ENCODE measurements at regions not wholly inside any gene's neighbourhood (a gene's known extent, or its start where the extent isn't known, plus 50 kb on each side); places are given as distances from the start of the nearest gene placed in this dataset.
"Not testable (repeated sequence)": the region's sequence is repeated elsewhere in the genome, so short reads cannot be mapped to it uniquely, and the experiment has no call there.

- Histone ChIP-seq H3K27ac (ENCODE audit: low read length) (no peak overlapping the region), H3K9me3 (ENCODE audit: control insufficient read depth, low read depth, low read length) (no peaks in the 10 kb centered on the region), H3K4me1 (ENCODE audit: control insufficient read depth, insufficient read depth, low read length) (no peaks in the 10 kb centered on the region), H3K27me3 (ENCODE audit: control insufficient read depth, insufficient read depth, low read length) (no peaks in the 10 kb centered on the region), H3K36me3 (ENCODE audit: control insufficient read depth, insufficient read depth, low read length) (no peaks in the 10 kb centered on the region), H3K4me3 (ENCODE audit: low read length) (no peak overlapping the region)
- no peak for DNase-seq
- WGBS (ENCODE audit: insufficient coverage, low lambda C conversion rate) = no CpG with 5 or more reads among the region's 1 CpG
Measured at GRCh38 chr10:33087922-33088321, 129.9 kb upstream of the ITGB1 start.

DNA sequence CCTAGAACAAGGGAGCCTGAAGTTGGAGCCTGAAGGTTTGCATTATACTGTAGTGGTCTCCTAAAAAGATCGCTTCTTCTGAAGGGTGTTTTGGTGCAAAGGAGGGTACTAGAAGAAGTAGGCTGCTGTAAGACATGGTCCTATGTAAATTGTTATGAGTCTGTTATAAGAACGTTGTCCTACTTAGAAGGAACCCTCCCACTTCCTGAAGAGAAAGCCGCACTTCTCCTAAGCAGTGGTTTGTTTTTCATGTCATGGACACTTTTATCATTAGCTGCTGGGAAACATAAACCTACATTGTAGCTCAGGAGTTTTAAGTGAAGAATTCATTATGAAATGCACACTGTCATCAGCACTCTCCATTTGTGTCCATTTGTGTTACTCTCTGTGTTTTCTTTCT lies 129.1 kb upstream of the ITGB1 start:
- no CpG with 5 or more reads among the region's 3 CpGs for WGBS (ENCODE audit: insufficient coverage, low lambda C conversion rate)
- no peaks in the 10 kb centered on the region for H3K9me3 ChIP-seq (ENCODE audit: control insufficient read depth, low read depth, low read length)
- H3K4me1 ChIP-seq (ENCODE audit: control insufficient read depth, insufficient read depth, low read length) = no peaks in the 10 kb centered on the region

GRCh38 chr10:33086100-33086499 lies 128.1 kb upstream of the ITGB1 start:
- Histone ChIP-seq H3K9me3 (ENCODE audit: control insufficient read depth, low read depth, low read length) (no peaks in the 10 kb centered on the region), H3K4me1 (ENCODE audit: control insufficient read depth, insufficient read depth, low read length) (no peaks in the 10 kb centered on the region), H3K4me3 (ENCODE audit: low read length) (no peak overlapping the region), H3K36me3 (ENCODE audit: control insufficient read depth, insufficient read depth, low read length) (no peaks in the 10 kb centered on the region), H3K27ac (ENCODE audit: low read length) (no peak overlapping the region), H3K27me3 (ENCODE audit: control insufficient read depth, insufficient read depth, low read length) (no peaks in the 10 kb centered on the region)
- no CpG with 5 or more reads among the region's 5 CpGs for WGBS (ENCODE audit: insufficient coverage, low lambda C conversion rate)
- no peak for DNase-seq

More for the DNA sequence above, 129.1 kb upstream of the ITGB1 start:
- Histone ChIP-seq H3K4me3 (ENCODE audit: low read length) (no peak overlapping the region), H3K36me3 (ENCODE audit: control insufficient read depth, insufficient read depth, low read length) (no peaks in the 10 kb centered on the region), H3K27ac (ENCODE audit: low read length) (no peak overlapping the region), H3K27me3 (ENCODE audit: control insufficient read depth, insufficient read depth, low read length) (no peaks in the 10 kb centered on the region)
- no peak for DNase-seq

GRCh38 chr10:33085313-33085833 lies 127.3 kb upstream of the ITGB1 start:
- H3K27me3 ChIP-seq (ENCODE audit: control insufficient read depth, insufficient read depth, low read length) = no peaks in the 10 kb centered on the region
- H3K9me3 ChIP-seq (ENCODE audit: control insufficient read depth, low read depth, low read length) = no peaks in the 10 kb centered on the region
- H3K4me1 ChIP-seq (ENCODE audit: control insufficient read depth, insufficient read depth, low read length) = no peaks in the 10 kb centered on the region
- H3K36me3 ChIP-seq (ENCODE audit: control insufficient read depth, insufficient read depth, low read length) = no peaks in the 10 kb centered on the region
- no peak overlapping the region for H3K4me3 ChIP-seq (ENCODE audit: low read length)
- DNase-seq = no peak
- H3K27ac ChIP-seq (ENCODE audit: low read length) = no peak overlapping the region

GRCh38 chr10:33084453-33084852 lies 126.4 kb upstream of the ITGB1 start:
- no CpG with 5 or more reads among the region's 1 CpG for WGBS (ENCODE audit: insufficient coverage, low lambda C conversion rate)
- no peak overlapping the region for H3K4me3 ChIP-seq (ENCODE audit: low read length)

DNA sequence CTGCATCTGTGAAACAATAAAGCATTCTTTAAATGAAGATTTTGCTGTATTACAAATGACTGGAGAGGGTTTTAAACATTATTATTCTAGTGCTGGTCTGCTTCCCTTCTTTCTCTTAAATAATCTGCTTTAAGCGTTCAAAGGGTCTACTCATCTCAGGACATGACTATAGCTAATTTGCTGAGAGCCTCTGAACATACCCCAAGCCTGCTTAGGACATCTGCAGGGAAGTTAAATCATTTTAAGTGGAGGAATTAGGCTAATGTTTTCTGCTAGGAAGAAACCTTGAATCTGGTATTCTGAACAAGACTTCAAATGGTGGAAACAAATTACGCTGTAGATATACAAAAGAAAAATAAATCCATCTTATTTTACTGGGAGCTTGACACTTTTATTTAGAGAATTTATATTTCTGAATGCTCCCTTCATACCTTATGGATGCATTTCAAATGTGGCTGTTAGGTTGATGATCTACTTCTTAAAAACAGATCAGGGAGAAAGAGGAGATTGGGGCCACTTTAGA lies 124.4 kb upstream of the ITGB1 start:
- no CpG with 5 or more reads among the region's 2 CpGs for WGBS (ENCODE audit: insufficient coverage, low lambda C conversion rate)
- no peaks in the 10 kb centered on the region for H3K36me3 ChIP-seq (ENCODE audit: control insufficient read depth, insufficient read depth, low read length)
- H3K9me3 ChIP-seq (ENCODE audit: control insufficient read depth, low read depth, low read length) = no peaks in the 10 kb centered on the region
- H3K4me1 ChIP-seq (ENCODE audit: control insufficient read depth, insufficient read depth, low read length) = no peaks in the 10 kb centered on the region
- no peaks in the 10 kb centered on the region for H3K27me3 ChIP-seq (ENCODE audit: control insufficient read depth, insufficient read depth, low read length)
- no peak for DNase-seq
- no peak overlapping the region for H3K4me3 ChIP-seq (ENCODE audit: low read length)
- no peak overlapping the region for H3K27ac ChIP-seq (ENCODE audit: low read length)

More at GRCh38 chr10:33084453-33084852, 126.4 kb upstream of the ITGB1 start:
- no peak for DNase-seq
- H3K9me3 ChIP-seq (ENCODE audit: control insufficient read depth, low read depth, low read length) = no peaks in the 10 kb centered on the region
- no peaks in the 10 kb centered on the region for H3K27me3 ChIP-seq (ENCODE audit: control insufficient read depth, insufficient read depth, low read length)
- H3K4me1 ChIP-seq (ENCODE audit: control insufficient read depth, insufficient read depth, low read length) = no peaks in the 10 kb centered on the region
- no peaks in the 10 kb centered on the region for H3K36me3 ChIP-seq (ENCODE audit: control insufficient read depth, insufficient read depth, low read length)
- H3K27ac ChIP-seq (ENCODE audit: low read length) = no peak overlapping the region

- not testable (repeated sequence) for H3K36me3 ChIP-seq (ENCODE audit: control insufficient read depth, insufficient read depth, low read length); DNase-seq; H3K27ac ChIP-seq (ENCODE audit: low read length); H3K27me3 ChIP-seq (ENCODE audit: control insufficient read depth, insufficient read depth, low read length); H3K4me3 ChIP-seq (ENCODE audit: low read length); H3K4me1 ChIP-seq (ENCODE audit: control insufficient read depth, insufficient read depth, low read length); H3K9me3 ChIP-seq (ENCODE audit: control insufficient read depth, low read depth, low read length)
- WGBS (ENCODE audit: insufficient coverage, low lambda C conversion rate) = 100% methylated on average over 1 of the region's 2 CpGs
Measured at GRCh38 chr10:33080467-33080866, 122.4 kb upstream of the ITGB1 start.

DNA sequence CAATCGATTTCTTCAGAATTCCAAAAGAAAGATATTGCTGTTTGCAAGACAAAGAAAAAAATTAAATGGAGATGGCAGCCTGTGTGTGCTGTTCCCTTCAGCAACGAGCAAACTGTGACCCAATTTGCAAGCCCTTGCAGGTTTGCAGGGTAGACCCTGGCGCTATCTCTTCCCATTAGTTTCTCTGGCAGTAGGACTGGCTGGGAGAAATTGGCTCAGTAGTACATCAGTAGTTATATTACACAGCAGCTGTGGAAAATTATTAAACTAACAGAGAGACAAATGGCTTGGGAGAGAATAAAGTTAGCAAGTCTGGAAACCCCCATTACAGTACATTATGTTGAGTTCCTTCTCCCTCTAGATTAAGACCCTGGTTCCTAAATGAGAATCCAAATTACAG lies 116.4 kb upstream of the ITGB1 start:
- Histone ChIP-seq H3K27me3 (ENCODE audit: control insufficient read depth, insufficient read depth, low read length) (no peaks in the 10 kb centered on the region), H3K27ac (ENCODE audit: low read length) (no peak overlapping the region), H3K4me3 (ENCODE audit: low read length) (no peak overlapping the region), H3K9me3 (ENCODE audit: control insufficient read depth, low read depth, low read length) (no peaks in the 10 kb centered on the region), H3K4me1 (ENCODE audit: control insufficient read depth, insufficient read depth, low read length) (no peaks in the 10 kb centered on the region), H3K36me3 (ENCODE audit: control insufficient read depth, insufficient read depth, low read length) (no peaks in the 10 kb centered on the region)
- DNase-seq = no peak
- 100% methylated on average over 1 of the region's 3 CpGs for WGBS (ENCODE audit: insufficient coverage, low lambda C conversion rate)

DNA sequence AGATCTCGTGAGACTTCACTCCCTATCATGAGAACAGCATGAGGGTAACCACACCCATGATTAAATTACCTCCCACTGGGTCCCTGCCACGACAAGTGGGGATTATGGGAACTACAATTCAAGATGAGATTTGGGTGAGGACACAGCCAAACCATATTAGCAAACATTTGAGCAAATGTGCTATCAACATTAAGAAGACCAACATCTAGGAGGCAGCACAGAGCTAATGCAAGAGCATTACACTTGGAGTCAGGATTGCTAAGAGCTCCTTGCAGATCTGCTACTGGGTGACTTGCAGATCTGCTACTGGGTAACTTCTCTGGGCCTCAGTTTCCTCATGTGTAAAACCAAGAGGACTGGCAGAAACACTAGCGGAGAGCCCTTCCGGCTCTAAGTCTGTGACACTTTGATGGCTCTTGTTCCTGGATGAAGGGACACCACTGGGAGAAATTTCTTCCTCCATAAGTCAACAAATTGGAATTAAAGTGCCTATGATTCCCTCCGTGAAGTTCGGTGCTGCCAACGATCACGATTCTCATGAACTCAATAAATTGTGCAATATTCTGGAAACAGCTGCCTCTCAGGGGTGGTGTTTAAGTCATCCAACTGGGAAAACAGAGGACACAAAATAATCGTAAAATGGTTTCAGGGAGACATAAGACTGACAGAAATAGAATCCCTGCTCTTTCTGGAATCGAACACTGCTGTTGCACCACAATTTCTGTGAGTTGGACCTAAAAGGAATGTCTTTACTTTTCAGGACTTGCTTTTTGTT lies 115.8 kb upstream of the ITGB1 start:
- 93% methylated on average over 2 of the region's 10 CpGs for WGBS (ENCODE audit: insufficient coverage, low lambda C conversion rate)
- no peak for DNase-seq

DNA sequence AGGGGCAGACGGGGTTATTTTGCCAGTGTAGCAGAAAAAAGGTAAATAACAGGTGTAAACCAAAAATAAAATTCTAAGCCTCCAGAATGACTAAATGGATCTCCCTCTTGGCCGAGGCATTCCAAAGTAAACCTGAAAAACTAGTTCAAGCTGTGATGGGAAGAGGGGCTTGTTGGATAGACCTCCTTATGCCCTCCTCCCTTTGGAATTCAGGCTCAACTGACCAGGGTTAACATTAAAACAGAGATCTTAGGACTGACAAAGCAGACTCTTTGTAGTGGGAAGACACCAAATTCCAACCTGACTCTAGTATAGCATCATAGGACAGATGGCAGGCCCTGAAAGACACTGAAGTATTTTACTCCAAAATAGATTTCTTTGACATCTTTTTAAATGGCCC lies 113.8 kb upstream of the ITGB1 start:
- Histone ChIP-seq H3K4me3 (ENCODE audit: low read length) (no peak overlapping the region), H3K36me3 (ENCODE audit: control insufficient read depth, insufficient read depth, low read length) (no peaks in the 10 kb centered on the region), H3K4me1 (ENCODE audit: control insufficient read depth, insufficient read depth, low read length) (no peaks in the 10 kb centered on the region), H3K27ac (ENCODE audit: low read length) (no peak overlapping the region), H3K9me3 (ENCODE audit: control insufficient read depth, low read depth, low read length) (no peaks in the 10 kb centered on the region), H3K27me3 (ENCODE audit: control insufficient read depth, insufficient read depth, low read length) (no peaks in the 10 kb centered on the region)
- DNase-seq = no peak
- 72% methylated on average over 2 of the region's 2 CpGs for WGBS (ENCODE audit: insufficient coverage, low lambda C conversion rate)

More for the DNA sequence above, 115.8 kb upstream of the ITGB1 start:
- Histone ChIP-seq H3K27me3 (ENCODE audit: control insufficient read depth, insufficient read depth, low read length) (no peaks in the 10 kb centered on the region), H3K4me1 (ENCODE audit: control insufficient read depth, insufficient read depth, low read length) (no peaks in the 10 kb centered on the region), H3K36me3 (ENCODE audit: control insufficient read depth, insufficient read depth, low read length) (no peaks in the 10 kb centered on the region), H3K27ac (ENCODE audit: low read length) (no peak overlapping the region), H3K4me3 (ENCODE audit: low read length) (no peak overlapping the region), H3K9me3 (ENCODE audit: control insufficient read depth, low read depth, low read length) (no peaks in the 10 kb centered on the region)

DNA sequence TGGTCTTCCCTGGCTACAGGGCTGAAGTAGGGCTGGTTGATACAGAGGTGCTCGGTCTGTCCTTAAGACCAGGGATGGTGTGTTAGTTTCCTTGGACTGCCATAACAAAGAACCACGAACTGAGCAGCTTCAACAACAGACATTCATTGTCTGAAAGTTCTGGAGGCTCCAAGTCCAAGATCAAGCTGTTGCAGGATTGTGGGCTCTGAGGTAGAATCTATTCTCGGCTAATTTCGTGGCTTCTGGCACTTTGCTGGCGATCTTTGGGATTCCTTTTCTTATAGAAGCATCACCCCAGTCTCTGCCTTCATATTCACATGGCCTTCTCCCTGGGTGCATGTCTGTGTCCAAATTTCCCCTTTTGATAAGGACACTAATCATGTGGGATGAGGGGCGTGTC lies 112.1 kb upstream of the ITGB1 start:
- Histone ChIP-seq H3K9me3 (ENCODE audit: control insufficient read depth, low read depth, low read length) (no peaks in the 10 kb centered on the region), H3K27ac (ENCODE audit: low read length) (no peak overlapping the region), H3K4me3 (ENCODE audit: low read length) (no peak overlapping the region), H3K36me3 (ENCODE audit: control insufficient read depth, insufficient read depth, low read length) (no peaks in the 10 kb centered on the region), H3K4me1 (ENCODE audit: control insufficient read depth, insufficient read depth, low read length) (no peaks in the 10 kb centered on the region), H3K27me3 (ENCODE audit: control insufficient read depth, insufficient read depth, low read length) (no peaks in the 10 kb centered on the region)
- 100% methylated on average over 1 of the region's 6 CpGs for WGBS (ENCODE audit: insufficient coverage, low lambda C conversion rate)
- no peak for DNase-seq

Data from large intestine (tissue), 3 donors.